SH-SY5Y (cell line): ENCODE measurements at regions not wholly inside any gene's neighbourhood (a gene's known extent, or its start where the extent isn't known, plus 50 kb on each side); places are given as distances from the start of the nearest gene placed in this dataset.

Source experiments
- GATA2 ChIP-seq: IDR thresholded peaks from 2 replicates; pipeline ENCODE4 v1.6.1; 2011; ENCODE audit warnings: mild to moderate bottlenecking, low read depth, low read length
- GATA3 ChIP-seq: IDR thresholded peaks from 2 replicates; pipeline ENCODE4 v1.6.1; 2011; ENCODE audit warnings: low read depth, mild to moderate bottlenecking, low read length, moderate library complexity

GRCh38 chr2:37526856-37527255, 144.6 kb downstream of the CDC42EP3 start:
- TF ChIP-seq GATA2 (no peak), GATA3 (no peak)
